ENCODE measurements at regions not wholly inside any gene's neighbourhood (a gene's known extent, or its start where the extent isn't known, plus 50 kb on each side); places are given as distances from the start of the nearest gene placed in this dataset.

DNA sequence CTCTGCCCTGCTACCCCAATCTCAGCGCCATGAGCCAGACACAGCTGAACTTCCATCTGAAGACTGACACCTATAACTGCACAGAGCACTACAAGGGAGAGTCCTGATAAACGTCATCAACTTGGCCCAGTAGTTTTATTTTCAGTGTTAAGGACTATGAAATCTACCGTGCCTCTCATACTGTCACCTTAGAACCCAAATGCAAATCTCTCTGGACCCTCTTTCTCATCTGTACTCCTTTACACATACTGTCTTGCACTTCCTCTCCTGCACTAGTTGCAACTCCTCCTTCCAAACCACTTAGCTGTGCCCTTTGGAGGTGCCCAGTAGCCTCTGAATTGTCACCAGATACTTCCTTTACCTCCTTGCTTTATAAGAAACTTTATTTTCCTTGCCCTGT, 420.2 kb upstream of the CNKSR2 start:
- no peak for DNase-seq (ENCODE audit: extremely low spot score in 2 of 2)
- intact Hi-C loops (cut with DNase I): no loop called here
- Histone ChIP-seq H3K4me3 (no peak overlapping the region), H3K27me3 (no peaks in the 10 kb centered on the region), H3K4me1 (no peaks in the 10 kb centered on the region), H3K9me3 (no peaks in the 10 kb centered on the region), H3K36me3 (no peaks in the 10 kb centered on the region), H3K27ac (no peak overlapping the region)
- TF ChIP-seq CTCF (IDR thresholded peaks at IDR 0.05) (no peak), POLR2A (IDR thresholded peaks at IDR 0.05) (no peak), POLR2AphosphoS5 (IDR thresholded peaks at IDR 0.05; ENCODE audit: insufficient read depth in 1 of 2, low read depth in 1 of 2) (no peak)

- Histone ChIP-seq H3K36me3 (no peaks in the 10 kb centered on the region), H3K4me1 (no peaks in the 10 kb centered on the region), H3K27ac (no peak overlapping the region), H3K27me3 (no peaks in the 10 kb centered on the region), H3K9me3 (no peaks in the 10 kb centered on the region), H3K4me3 (no peak overlapping the region)
- intact Hi-C loops (cut with DNase I): no loop called here
- no peak for TF ChIP-seq POLR2A (IDR thresholded peaks at IDR 0.05)
- no peak for TF ChIP-seq CTCF (IDR thresholded peaks at IDR 0.05)
- TF ChIP-seq POLR2AphosphoS5 (IDR thresholded peaks at IDR 0.05; ENCODE audit: insufficient read depth in 1 of 2, low read depth in 1 of 2): no peak
- no peak for DNase-seq (ENCODE audit: extremely low spot score in 2 of 2)
Observed at GRCh38 chrX:20952180-20952579, 422.0 kb upstream of the CNKSR2 start.

DNA sequence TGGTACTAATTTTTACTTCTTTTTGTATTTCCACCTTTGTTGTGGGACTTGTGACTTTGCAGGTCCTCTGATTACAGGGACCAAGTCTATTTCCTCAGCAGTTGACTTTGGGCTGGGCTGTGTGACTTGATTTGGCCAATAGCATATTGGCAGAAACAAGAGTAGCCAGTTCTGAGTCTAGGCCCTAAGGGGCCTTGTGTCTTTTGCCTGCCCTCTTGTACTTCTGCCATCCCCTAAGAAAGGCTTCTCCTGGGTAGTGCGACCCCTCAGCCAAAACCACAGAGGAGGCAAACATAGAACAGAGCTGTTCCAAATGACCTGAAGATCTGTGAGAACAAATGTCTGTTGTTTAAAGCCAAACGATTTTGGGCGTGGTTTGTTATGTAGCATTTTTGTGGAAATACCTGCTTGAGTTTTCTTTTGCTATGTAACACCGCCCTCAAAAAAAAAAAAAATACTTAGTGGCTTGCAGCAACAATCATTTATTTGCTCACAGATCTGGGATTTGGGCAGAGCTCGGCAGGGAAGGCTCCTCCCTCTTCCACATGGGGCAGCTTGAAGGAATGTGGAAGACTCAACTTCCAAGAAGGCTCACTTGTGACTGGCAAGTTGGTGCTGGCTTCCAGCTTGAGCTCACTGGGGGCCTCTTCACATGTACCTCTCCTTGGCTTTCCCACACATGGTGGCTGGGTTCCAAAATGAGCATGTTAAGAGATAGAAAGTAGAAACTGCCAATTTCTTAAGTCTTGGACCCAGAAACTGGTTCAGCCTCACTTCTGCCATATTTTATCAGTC, 423.0 kb upstream of the CNKSR2 start:
- intact Hi-C loops (cut with DNase I): no loop called here
- Histone ChIP-seq H3K4me1 (no peaks in the 10 kb centered on the region), H3K4me3 (no peak overlapping the region), H3K36me3 (no peaks in the 10 kb centered on the region), H3K27me3 (no peaks in the 10 kb centered on the region), H3K27ac (no peak overlapping the region), H3K9me3 (no peaks in the 10 kb centered on the region)
- TF ChIP-seq POLR2AphosphoS5 (IDR thresholded peaks at IDR 0.05; ENCODE audit: insufficient read depth in 1 of 2, low read depth in 1 of 2) (no peak), POLR2A (IDR thresholded peaks at IDR 0.05) (no peak), CTCF (IDR thresholded peaks at IDR 0.05) (no peak)
- no peak for DNase-seq (ENCODE audit: extremely low spot score in 2 of 2)

GRCh38 chrX:20947411-20947912, 426.8 kb upstream of the CNKSR2 start:
- DNase-seq (ENCODE audit: extremely low spot score in 2 of 2): no peak
- Histone ChIP-seq H3K4me3 (no peak overlapping the region), H3K9me3 (no peaks in the 10 kb centered on the region), H3K36me3 (no peaks in the 10 kb centered on the region), H3K27me3 (no peaks in the 10 kb centered on the region), H3K27ac (no peak overlapping the region), H3K4me1 (no peaks in the 10 kb centered on the region)
- intact Hi-C loops (cut with DNase I): no loop called here
- no peak for TF ChIP-seq CTCF (IDR thresholded peaks at IDR 0.05)
- TF ChIP-seq POLR2A (IDR thresholded peaks at IDR 0.05): no peak
- no peak for TF ChIP-seq POLR2AphosphoS5 (IDR thresholded peaks at IDR 0.05; ENCODE audit: insufficient read depth in 1 of 2, low read depth in 1 of 2)

- DNase-seq (ENCODE audit: extremely low spot score in 2 of 2): no peak
- H3K27ac ChIP-seq: no peak overlapping the region
- no peaks in the 10 kb centered on the region for H3K9me3 ChIP-seq
- no peaks in the 10 kb centered on the region for H3K27me3 ChIP-seq
- TF ChIP-seq CTCF (IDR thresholded peaks at IDR 0.05) (no peak), POLR2A (IDR thresholded peaks at IDR 0.05) (no peak), POLR2AphosphoS5 (IDR thresholded peaks at IDR 0.05; ENCODE audit: insufficient read depth in 1 of 2, low read depth in 1 of 2) (no peak)
- H3K4me1 ChIP-seq: no peaks in the 10 kb centered on the region
- H3K4me3 ChIP-seq: no peak overlapping the region
- intact Hi-C loops (cut with DNase I): no loop called here
- no peaks in the 10 kb centered on the region for H3K36me3 ChIP-seq
Observed at GRCh38 chrX:20913760-20914159, 460.5 kb upstream of the CNKSR2 start.
